Astrocyte of the cerebellum (primary cell): ENCODE measurements at regions not wholly inside any gene's neighbourhood (a gene's known extent, or its start where the extent isn't known, plus 50 kb on each side); places are given as distances from the start of the nearest gene placed in this dataset.

Experiments used
- DNase-seq: peaks from one replicate; pipeline ENCODE4 v3.0.0-alpha.2; 2011; ENCODE audit warnings: low read depth
- H3K4me3 ChIP-seq: 2 replicates; pipeline ENCODE4 v1.5.1; 2011; ENCODE audit warnings: mild to moderate bottlenecking, low read depth, low read length, moderate library complexity
- CTCF ChIP-seq: IDR thresholded peaks from 2 replicates; pipeline ENCODE4 v1.5.1; 2012; ENCODE audit warnings: low read length, low read depth, moderate library complexity, mild to moderate bottlenecking; ENCODE audit errors: missing control alignments
- in situ Hi-C: cut with HindIII; loops from 2 replicates; pipeline ENCODE4 v1.10.0; 2017; ENCODE audit warnings: low sequenced_read_pairs

GRCh38 chr3:99402755-99403154 is 235.6 kb upstream of the COL8A1 start:
- no peak overlapping the region for H3K4me3 ChIP-seq
- in situ Hi-C loops, result no loop called here
- DNase-seq, result no peak
- no peak for TF ChIP-seq CTCF

- no peak for DNase-seq
- in situ Hi-C loops, result no loop called here
- TF ChIP-seq CTCF, result no peak
- no peak overlapping the region for H3K4me3 ChIP-seq
Observed at GRCh38 chr3:99400352-99400751, 238.0 kb upstream of the COL8A1 start.

- no peak for DNase-seq
- TF ChIP-seq CTCF, result no peak
- in situ Hi-C loops, result no loop called here
- H3K4me3 ChIP-seq, result no peak overlapping the region
Observed at GRCh38 chr3:99396651-99397275, 241.6 kb upstream of the COL8A1 start.

- in situ Hi-C loops, result no loop called here
- no peak for TF ChIP-seq CTCF
- peak; percentile 62 for DNase-seq
- no peak overlapping the region for H3K4me3 ChIP-seq
Observed at GRCh38 chr3:99394831-99395778, 243.3 kb upstream of the COL8A1 start.

GRCh38 chr3:99393961-99394360 is 244.4 kb upstream of the COL8A1 start:
- TF ChIP-seq CTCF, result no peak
- H3K4me3 ChIP-seq, result no peak overlapping the region
- DNase-seq, result no peak
- in situ Hi-C loops, result no loop called here

GRCh38 chr3:99388780-99389179 is 249.6 kb upstream of the COL8A1 start:
- in situ Hi-C loops, result no loop called here

More at GRCh38 chr3:99388780-99389179, 249.6 kb upstream of the COL8A1 start:
- TF ChIP-seq CTCF, result no peak
- no peak for DNase-seq
- no peak overlapping the region for H3K4me3 ChIP-seq
